HFF-Myc (cell line): ENCODE measurements at regions not wholly inside any gene's neighbourhood (a gene's known extent, or its start where the extent isn't known, plus 50 kb on each side); places are given as distances from the start of the nearest gene placed in this dataset.
"Not testable (repeated sequence)": the region's sequence is repeated elsewhere in the genome, so short reads cannot be mapped to it uniquely, and the experiment has no call there.

Experiments
- DNase-seq: peaks from one replicate; pipeline ENCODE4 v3.0.0-alpha.2; 2011; ENCODE audit warnings: low read depth; ENCODE audit errors: extremely low read depth
- H3K4me3 ChIP-seq: replicated peaks from 2 replicates; pipeline ENCODE4 v1.5.1; 2011; ENCODE audit warnings: low read depth, mild to moderate bottlenecking, control low read depth, low read length
- TF ChIP-seq, protein P1 (sequence below): IDR thresholded peaks from 2 replicates; pipeline ENCODE4 v1.5.1; 2012; ENCODE audit warnings: mild to moderate bottlenecking, low read depth, low read length, control low read depth; ENCODE audit errors: missing control alignments

DNA sequence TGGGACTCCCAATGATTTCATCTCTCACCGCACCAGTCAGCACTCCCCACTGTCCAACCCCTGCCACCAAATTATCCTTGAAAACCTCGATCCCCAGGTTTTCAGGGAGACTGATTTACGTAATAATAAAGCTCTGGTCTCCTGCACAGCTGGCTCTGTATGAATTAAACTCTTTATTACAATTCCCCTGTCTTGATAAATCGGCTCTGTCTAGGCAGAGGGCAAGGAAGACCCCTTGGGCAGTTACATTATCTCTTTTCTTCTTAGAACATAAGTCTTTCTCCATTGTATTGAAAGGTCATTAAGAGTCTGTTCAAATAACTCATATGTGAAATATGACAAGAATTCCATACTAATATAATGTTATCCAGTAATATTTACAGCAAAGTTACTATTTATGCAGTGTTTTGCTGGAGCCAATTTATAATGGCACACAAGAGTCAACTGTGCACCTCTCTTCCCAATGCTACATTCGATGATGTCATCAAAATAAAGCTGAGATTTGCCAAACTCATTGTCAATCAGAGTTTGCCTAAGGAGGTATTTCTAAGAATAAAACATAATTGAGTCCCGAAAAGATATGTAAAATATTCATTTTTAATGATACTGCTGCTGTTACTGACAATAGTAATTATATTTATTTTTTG lies 1297.2 kb upstream of the LRRTM3 start:
- TF ChIP-seq, protein P1, sequence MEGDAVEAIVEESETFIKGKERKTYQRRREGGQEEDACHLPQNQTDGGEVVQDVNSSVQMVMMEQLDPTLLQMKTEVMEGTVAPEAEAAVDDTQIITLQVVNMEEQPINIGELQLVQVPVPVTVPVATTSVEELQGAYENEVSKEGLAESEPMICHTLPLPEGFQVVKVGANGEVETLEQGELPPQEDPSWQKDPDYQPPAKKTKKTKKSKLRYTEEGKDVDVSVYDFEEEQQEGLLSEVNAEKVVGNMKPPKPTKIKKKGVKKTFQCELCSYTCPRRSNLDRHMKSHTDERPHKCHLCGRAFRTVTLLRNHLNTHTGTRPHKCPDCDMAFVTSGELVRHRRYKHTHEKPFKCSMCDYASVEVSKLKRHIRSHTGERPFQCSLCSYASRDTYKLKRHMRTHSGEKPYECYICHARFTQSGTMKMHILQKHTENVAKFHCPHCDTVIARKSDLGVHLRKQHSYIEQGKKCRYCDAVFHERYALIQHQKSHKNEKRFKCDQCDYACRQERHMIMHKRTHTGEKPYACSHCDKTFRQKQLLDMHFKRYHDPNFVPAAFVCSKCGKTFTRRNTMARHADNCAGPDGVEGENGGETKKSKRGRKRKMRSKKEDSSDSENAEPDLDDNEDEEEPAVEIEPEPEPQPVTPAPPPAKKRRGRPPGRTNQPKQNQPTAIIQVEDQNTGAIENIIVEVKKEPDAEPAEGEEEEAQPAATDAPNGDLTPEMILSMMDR = no peak
- no peak overlapping the region for H3K4me3 ChIP-seq
- no peak for DNase-seq

DNA sequence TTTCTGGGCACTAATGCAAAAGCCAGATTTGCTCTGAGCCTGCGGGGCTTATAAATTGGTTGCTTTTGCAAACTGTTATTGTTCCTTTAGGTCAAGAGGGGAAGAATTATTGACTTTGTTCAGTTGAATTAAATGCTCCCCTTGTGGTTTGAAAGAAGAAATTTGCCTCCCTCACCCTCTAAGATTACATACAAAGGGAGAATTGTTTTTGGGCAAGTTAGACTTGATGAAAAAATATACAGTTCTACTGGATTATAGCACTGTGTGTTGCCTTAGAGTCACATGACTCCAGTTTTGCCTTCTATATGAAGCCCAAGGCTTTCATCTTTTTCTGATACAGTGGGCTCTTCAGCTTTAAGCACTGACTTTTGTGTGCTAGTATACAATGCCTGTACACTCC lies 1265.8 kb upstream of the LRRTM3 start:
- TF ChIP-seq, protein P1 = no peak
- H3K4me3 ChIP-seq = no peak overlapping the region
- no peak for DNase-seq

DNA sequence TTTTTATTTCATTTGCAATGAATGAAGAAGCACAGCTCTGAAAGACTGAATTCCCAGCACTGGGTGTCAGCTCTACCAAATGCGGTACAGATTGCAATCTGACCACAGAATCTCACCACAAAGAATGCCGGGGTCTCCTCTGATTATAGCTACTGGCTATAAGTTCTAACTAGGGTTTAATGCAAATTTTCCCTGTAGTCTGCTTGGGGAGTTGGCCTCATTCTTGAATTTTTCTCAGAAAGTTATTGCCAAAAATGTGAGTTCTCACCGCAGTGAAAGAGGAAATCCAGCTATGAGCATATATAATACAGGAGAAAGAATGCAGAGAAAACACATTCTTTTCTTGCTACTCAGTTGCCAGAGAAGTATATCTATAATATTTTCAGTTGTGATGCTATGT lies 1255.7 kb upstream of the LRRTM3 start:
- no peak overlapping the region for H3K4me3 ChIP-seq
- TF ChIP-seq, protein P1 = no peak
- DNase-seq = no peak

DNA sequence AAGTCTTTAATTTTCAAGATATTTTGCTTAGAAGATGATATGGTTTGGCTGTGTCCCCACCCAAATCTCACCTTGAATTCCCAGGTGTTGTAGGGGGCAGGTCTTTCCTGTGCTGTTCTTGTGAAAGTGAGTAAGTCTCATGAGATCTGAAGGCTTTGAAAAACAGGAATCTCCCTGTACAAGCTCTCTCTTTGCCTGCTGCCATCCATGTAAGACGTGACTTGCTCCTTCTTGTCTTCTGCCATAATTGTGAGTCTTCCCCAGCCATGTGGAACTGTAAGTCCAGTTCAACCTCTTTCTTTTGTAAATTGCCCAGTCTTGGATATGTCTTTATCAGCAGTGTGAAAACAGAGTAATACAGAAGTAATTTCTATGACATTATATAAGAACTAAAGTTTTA lies 1255.2 kb upstream of the LRRTM3 start:
- not testable (repeated sequence) for DNase-seq, H3K4me3 ChIP-seq

DNA sequence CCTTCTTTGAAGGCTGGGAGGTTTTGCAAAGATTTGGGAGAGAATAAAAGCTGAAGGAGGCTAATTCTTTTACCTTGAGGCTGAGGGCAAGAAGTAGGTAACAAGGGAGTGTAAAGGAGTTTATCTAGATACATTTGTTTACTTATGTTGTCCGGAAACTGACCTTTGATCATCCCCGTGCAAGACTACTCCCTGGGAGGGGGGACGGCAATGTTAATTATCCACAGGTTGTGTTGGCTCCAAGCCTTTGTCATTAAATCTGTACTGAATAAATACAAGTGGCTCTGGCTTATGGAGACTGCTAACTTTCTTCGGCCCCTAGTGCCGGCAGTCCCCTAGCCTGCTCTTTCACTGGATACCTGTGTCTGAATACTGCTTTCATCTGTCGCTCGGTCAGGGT lies 1250.6 kb upstream of the LRRTM3 start:
- TF ChIP-seq, protein P1 = no peak
- H3K4me3 ChIP-seq = no peak overlapping the region
- no peak for DNase-seq

DNA sequence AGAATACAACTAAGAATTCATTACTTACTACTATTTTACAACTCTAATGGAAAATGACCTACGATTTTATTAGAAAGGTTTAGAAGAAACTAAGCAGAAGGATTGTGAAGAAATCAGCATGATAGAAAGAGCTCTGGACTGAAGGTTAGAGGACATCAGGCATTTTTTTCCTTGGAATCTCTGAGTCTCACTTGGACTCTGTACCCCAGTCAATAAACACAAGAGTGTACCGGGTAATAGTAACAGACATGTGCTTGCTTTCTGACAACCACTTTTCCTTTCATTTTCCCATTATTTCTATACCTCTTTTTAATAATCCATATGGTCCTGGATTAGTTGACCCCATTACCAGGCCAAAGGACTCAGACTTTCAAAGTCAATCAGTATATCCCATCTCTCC lies 1240.9 kb upstream of the LRRTM3 start:
- TF ChIP-seq, protein P1 = no peak
- no peak for DNase-seq
- no peak overlapping the region for H3K4me3 ChIP-seq

DNA sequence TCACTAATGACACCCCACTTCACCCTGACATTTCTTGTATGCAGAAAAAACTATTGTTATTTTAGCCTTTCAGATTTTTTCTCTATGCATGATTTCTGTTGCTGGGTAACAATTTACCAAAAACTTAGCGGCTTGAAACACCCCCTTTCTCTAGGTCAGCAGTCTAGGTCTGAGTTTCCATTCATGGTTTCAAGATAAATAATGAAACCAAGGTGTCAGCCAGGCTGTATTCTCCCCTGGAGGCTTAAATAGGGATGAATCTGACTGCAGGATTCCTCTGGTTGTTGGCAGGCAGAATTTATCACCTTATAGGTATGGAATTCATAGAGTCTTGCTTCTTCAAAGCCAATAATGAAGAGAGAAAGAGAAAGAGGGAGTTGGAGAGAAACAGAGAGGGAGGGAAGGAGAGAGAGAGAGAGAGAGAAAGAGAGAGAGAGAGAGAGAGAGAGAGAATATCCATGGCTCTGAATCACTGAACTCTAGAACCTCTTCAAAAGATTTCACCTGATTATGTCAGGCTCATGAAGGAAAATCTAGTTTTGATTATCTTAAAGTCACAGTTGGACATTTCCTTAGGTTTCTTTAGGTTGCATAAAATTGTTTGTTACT lies 1224.6 kb upstream of the LRRTM3 start:
- TF ChIP-seq, protein P1 = no peak
- H3K4me3 ChIP-seq = no peak overlapping the region
- DNase-seq = no peak
